ENCODE measurements at regions not wholly inside any gene's neighbourhood (a gene's known extent, or its start where the extent isn't known, plus 50 kb on each side); places are given as distances from the start of the nearest gene placed in this dataset.

DNA sequence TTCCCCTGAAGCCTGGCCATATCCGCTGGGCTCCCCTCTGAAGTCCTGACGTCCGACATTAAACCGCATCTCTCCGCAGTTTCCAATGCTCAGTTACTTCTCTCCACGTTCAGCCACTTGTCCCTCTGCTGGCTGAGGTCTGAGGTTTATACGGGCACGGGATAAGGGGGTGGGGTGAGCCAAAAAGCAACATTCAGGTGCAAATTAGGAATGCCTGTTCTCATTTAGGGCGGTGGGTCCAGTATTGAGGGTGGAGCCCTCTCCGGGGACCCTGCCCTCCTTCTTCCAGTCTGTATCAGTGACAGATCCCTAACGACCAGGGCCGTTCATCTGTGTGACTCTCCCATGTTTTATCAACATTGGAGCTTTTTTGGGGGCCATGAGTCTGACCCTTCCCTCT is 1454.4 kb downstream of the HACE1 start:
- H3K27ac Mint-ChIP-seq (ENCODE audit: unreplicated experiment), result no peak overlapping the region
- DNase-seq (ENCODE audit: low spot score), result no peak
- no peaks in the 10 kb centered on the region for H3K36me3 Mint-ChIP-seq (ENCODE audit: low read depth)
- H3K4me1 Mint-ChIP-seq (ENCODE audit: low read depth), result no peaks in the 10 kb centered on the region
- no peak overlapping the region for H3K4me3 Mint-ChIP-seq (ENCODE audit: unreplicated experiment)
- no peaks in the 10 kb centered on the region for H3K9me3 Mint-ChIP-seq (ENCODE audit: low read depth)
- H3K27me3 Mint-ChIP-seq (ENCODE audit: low read depth), result peaks cover 14% of the 10 kb centered on the region
- TF ChIP-seq, protein P1, sequence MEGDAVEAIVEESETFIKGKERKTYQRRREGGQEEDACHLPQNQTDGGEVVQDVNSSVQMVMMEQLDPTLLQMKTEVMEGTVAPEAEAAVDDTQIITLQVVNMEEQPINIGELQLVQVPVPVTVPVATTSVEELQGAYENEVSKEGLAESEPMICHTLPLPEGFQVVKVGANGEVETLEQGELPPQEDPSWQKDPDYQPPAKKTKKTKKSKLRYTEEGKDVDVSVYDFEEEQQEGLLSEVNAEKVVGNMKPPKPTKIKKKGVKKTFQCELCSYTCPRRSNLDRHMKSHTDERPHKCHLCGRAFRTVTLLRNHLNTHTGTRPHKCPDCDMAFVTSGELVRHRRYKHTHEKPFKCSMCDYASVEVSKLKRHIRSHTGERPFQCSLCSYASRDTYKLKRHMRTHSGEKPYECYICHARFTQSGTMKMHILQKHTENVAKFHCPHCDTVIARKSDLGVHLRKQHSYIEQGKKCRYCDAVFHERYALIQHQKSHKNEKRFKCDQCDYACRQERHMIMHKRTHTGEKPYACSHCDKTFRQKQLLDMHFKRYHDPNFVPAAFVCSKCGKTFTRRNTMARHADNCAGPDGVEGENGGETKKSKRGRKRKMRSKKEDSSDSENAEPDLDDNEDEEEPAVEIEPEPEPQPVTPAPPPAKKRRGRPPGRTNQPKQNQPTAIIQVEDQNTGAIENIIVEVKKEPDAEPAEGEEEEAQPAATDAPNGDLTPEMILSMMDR (IDR thresholded peaks at IDR 0.05), result no peak

DNA sequence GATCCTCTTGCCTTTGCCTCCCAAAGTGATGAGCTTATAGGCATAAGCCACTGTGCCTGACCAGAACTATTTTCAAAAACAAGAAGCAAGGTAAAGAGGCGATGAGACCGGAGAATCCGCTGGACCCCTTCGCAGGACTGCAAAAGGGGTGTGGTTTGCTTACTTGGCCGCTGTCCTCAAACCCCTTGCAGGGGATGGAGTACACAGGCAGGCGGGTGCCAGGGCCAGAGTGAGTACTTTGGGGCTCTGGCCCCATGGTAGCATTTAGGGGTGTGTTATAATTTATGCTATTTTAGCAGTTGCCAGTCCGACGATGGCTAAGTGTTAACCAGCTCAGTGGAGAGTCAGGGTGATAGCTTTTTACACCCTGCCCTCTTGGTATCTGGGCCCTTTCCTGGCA is 1454.9 kb downstream of the HACE1 start:
- Mint-ChIP-seq H3K27ac (ENCODE audit: unreplicated experiment) (no peak overlapping the region), H3K4me1 (ENCODE audit: low read depth) (no peaks in the 10 kb centered on the region), H3K27me3 (ENCODE audit: low read depth) (peaks cover 14% of the 10 kb centered on the region), H3K36me3 (ENCODE audit: low read depth) (no peaks in the 10 kb centered on the region), H3K4me3 (ENCODE audit: unreplicated experiment) (no peak overlapping the region), H3K9me3 (ENCODE audit: low read depth) (no peaks in the 10 kb centered on the region)
- no peak for DNase-seq (ENCODE audit: low spot score)
- TF ChIP-seq, protein P1 (IDR thresholded peaks at IDR 0.05), result no peak

DNA sequence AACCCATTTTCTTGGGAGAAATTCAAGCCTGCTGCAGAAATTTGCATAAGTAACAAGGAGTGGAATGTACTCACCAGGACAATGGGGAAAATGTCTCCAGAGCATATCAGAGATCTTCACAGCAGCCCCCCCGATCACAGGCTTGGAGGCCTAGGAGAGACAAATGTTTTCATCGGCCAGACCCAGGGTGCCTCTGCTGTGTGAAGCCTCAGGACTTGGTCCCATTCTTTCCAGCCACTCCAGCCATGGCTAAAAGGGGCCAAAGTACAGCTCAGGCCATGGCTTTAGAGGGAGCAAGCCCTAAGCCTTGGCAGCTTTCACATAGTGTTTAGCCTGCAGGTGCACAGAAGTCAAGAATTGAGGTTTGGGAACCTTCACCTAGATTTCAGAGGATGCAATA is 1463.0 kb downstream of the HACE1 start:
- H3K4me1 Mint-ChIP-seq (ENCODE audit: low read depth), result no peaks in the 10 kb centered on the region
- peaks cover 3% of the 10 kb centered on the region for H3K9me3 Mint-ChIP-seq (ENCODE audit: low read depth)
- DNase-seq (ENCODE audit: low spot score), result no peak

DNA sequence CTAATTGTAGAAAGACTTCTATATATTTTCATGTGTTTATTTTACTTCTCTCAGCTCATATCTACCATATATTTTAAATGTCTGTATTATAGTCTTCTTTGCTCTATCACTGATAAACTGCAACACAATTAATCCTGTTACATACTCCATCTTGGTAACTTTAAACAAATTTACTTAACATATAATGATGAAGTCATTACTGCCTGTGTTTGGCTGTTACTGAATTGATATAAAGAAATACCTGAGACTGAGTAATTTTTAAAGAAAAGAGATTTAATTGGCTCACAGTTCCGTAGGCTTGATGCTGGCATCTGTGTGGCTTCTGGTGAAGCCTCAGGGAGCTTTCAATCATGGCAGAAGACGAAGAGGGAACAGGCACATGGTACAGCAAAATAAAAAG is 1480.4 kb downstream of the HACE1 start:
- TF ChIP-seq, protein P1 (IDR thresholded peaks at IDR 0.05), result no peak
- no peak overlapping the region for H3K27ac Mint-ChIP-seq (ENCODE audit: unreplicated experiment)
- H3K9me3 Mint-ChIP-seq (ENCODE audit: low read depth), result peaks cover 5% of the 10 kb centered on the region
- peaks cover 3% of the 10 kb centered on the region for H3K27me3 Mint-ChIP-seq (ENCODE audit: low read depth)
- no peaks in the 10 kb centered on the region for H3K4me1 Mint-ChIP-seq (ENCODE audit: low read depth)
- no peak overlapping the region for H3K4me3 Mint-ChIP-seq (ENCODE audit: unreplicated experiment)
- DNase-seq (ENCODE audit: low spot score), result no peak
- no peaks in the 10 kb centered on the region for H3K36me3 Mint-ChIP-seq (ENCODE audit: low read depth)

More for the DNA sequence above, 1463.0 kb downstream of the HACE1 start:
- Mint-ChIP-seq H3K4me3 (ENCODE audit: unreplicated experiment) (no peak overlapping the region), H3K27ac (ENCODE audit: unreplicated experiment) (no peak overlapping the region), H3K36me3 (ENCODE audit: low read depth) (no peaks in the 10 kb centered on the region), H3K27me3 (ENCODE audit: low read depth) (no peaks in the 10 kb centered on the region)
- TF ChIP-seq, protein P1 (IDR thresholded peaks at IDR 0.05), result no peak

DNA sequence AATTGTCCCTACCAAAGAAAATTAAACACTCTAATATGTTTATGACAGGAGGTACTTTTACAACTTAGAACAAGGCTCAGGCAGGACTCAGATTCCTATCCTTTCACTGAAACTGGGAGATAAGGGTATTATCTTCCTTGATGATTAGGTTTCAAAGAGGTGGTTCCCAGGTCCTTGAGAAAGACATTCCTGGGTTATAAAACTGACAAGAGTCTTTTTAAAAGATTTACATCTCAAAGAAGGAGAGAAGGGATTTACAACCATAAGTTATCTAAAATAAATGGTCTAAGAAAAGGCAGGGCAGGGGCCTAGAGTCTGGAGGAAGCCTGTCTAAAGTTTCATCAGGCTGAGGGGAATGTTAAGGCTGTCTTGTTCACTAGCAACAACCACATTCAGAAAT is 1492.5 kb downstream of the HACE1 start:
- no peak overlapping the region for H3K4me3 Mint-ChIP-seq (ENCODE audit: unreplicated experiment)
- H3K27ac Mint-ChIP-seq (ENCODE audit: unreplicated experiment), result no peak overlapping the region
- H3K4me1 Mint-ChIP-seq (ENCODE audit: low read depth), result no peaks in the 10 kb centered on the region

More for the DNA sequence above, 1492.5 kb downstream of the HACE1 start:
- H3K36me3 Mint-ChIP-seq (ENCODE audit: low read depth), result no peaks in the 10 kb centered on the region
- no peaks in the 10 kb centered on the region for H3K27me3 Mint-ChIP-seq (ENCODE audit: low read depth)
- TF ChIP-seq, protein P1 (IDR thresholded peaks at IDR 0.05), result no peak
- DNase-seq (ENCODE audit: low spot score), result no peak
- H3K9me3 Mint-ChIP-seq (ENCODE audit: low read depth), result peaks cover 13% of the 10 kb centered on the region
